ENCODE measurements at regions not wholly inside any gene's neighbourhood (a gene's known extent, or its start where the extent isn't known, plus 50 kb on each side); places are given as distances from the start of the nearest gene placed in this dataset.
"Not testable (repeated sequence)": the region's sequence is repeated elsewhere in the genome, so short reads cannot be mapped to it uniquely, and the experiment has no call there.

- peak; percentile 66 for FAIRE-seq
- no peak for DNase-seq (ENCODE audit: insufficient read length, low spot score)
- TF ChIP-seq CTCF (IDR thresholded peaks at IDR 0.05; ENCODE audit: insufficient read depth, missing control alignments): no peak
These were observed 97.5 kb downstream of the SEC16B start for GRCh38 chr1:177872308-177872900.

GRCh38 chr1:177871613-177872307 lies 98.1 kb downstream of the SEC16B start:
- DNase-seq (ENCODE audit: insufficient read length, low spot score) (no peak), FAIRE-seq (no peak)
- TF ChIP-seq CTCF (IDR thresholded peaks at IDR 0.05; ENCODE audit: insufficient read depth, missing control alignments): no peak

GRCh38 chr1:177869586-177869985 lies 100.3 kb downstream of the SEC16B start:
- no peak for TF ChIP-seq CTCF (IDR thresholded peaks at IDR 0.05; ENCODE audit: insufficient read depth, missing control alignments)
- peak; percentile 66 for FAIRE-seq
- no peak for DNase-seq (ENCODE audit: insufficient read length, low spot score)

- FAIRE-seq: peak; percentile 81
- DNase-seq (ENCODE audit: insufficient read length, low spot score): not testable (repeated sequence)
These were observed 100.8 kb downstream of the SEC16B start for GRCh38 chr1:177869011-177869410.

GRCh38 chr1:177865807-177866206 lies 104.1 kb downstream of the SEC16B start:
- no peak for TF ChIP-seq CTCF (IDR thresholded peaks at IDR 0.05; ENCODE audit: insufficient read depth, missing control alignments)
- FAIRE-seq (no peak), DNase-seq (ENCODE audit: insufficient read length, low spot score) (no peak)

GRCh38 chr1:177864538-177865305 lies 105.1 kb downstream of the SEC16B start:
- no peak for TF ChIP-seq CTCF (IDR thresholded peaks at IDR 0.05; ENCODE audit: insufficient read depth, missing control alignments)
- FAIRE-seq (peak; percentile 73), DNase-seq (ENCODE audit: insufficient read length, low spot score) (no peak)

GRCh38 chr1:177863796-177864195 lies 106.1 kb downstream of the SEC16B start:
- TF ChIP-seq CTCF (IDR thresholded peaks at IDR 0.05; ENCODE audit: insufficient read depth, missing control alignments): no peak
- FAIRE-seq (no peak), DNase-seq (ENCODE audit: insufficient read length, low spot score) (no peak)
